IMR-90 (cell line): ENCODE measurements at regions not wholly inside any gene's neighbourhood (a gene's known extent, or its start where the extent isn't known, plus 50 kb on each side); places are given as distances from the start of the nearest gene placed in this dataset.

ENCODE experiments used
- ATAC-seq: fragments of 200-7000 bp; cut with Tn5 transposase; 2 replicates; pipeline ENCODE4 v1.9.1; 2020; ENCODE audit warnings: low read depth, mild to moderate bottlenecking, moderate library complexity
- BruUV-seq: library from RNA; stranded (reverse); fragments of 400-500 nt; replicated peaks from 2 replicates; lab custom pipeline; 2021; lab: Mats Ljungman, UMichigan
- CTCF ChIA-PET: fragments of 300-600 bp; formaldehyde crosslinking; extraction: SDS; loops from one replicate; lab custom pipeline; 2021; ENCODE audit warnings: antibody characterized with exemption; lab: Yijun Ruan, JAX
- POLR2A ChIA-PET: fragments of 300-600 bp; sonication (Branson Sonifier 250); formaldehyde crosslinking; loops from one replicate; lab custom pipeline; 2022; ENCODE audit warnings: antibody characterized with exemption; ENCODE audit not compliant: unreplicated experiment; lab: Charles Lee
- DNase-seq: peaks from one replicate; pipeline ENCODE4 v3.0.0; 2013
- H2AFZ ChIP-seq: replicated peaks from 2 replicates; pipeline ENCODE3; 2013; ENCODE audit warnings: low read length, mild to moderate bottlenecking; ENCODE audit not compliant: poor library complexity
- H2AK5ac ChIP-seq: 2 replicates; pipeline ENCODE4 v1.6.1; 2013; ENCODE audit warnings: low read depth, low read length, inconsistent platforms
- H2AK9ac ChIP-seq: replicated peaks from 2 replicates; pipeline ENCODE3; 2013; ENCODE audit warnings: mild to moderate bottlenecking, low read depth, low read length, moderate library complexity; ENCODE audit not compliant: poor library complexity
- H2BK120ac ChIP-seq: 2 replicates; pipeline ENCODE4 v1.6.1; 2013; ENCODE audit warnings: low read depth, low read length, inconsistent platforms
- H2BK15ac ChIP-seq: 3 replicates; pipeline ENCODE4 v1.6.1; 2013; ENCODE audit warnings: low read depth, low read length, inconsistent platforms
- H2BK20ac ChIP-seq: 2 replicates; pipeline ENCODE4 v1.6.1; 2013; ENCODE audit warnings: low read depth, mild to moderate bottlenecking, inconsistent platforms, low read length, moderate library complexity
- H2BK5ac ChIP-seq: 2 replicates; pipeline ENCODE4 v1.6.1; 2013; ENCODE audit warnings: mild to moderate bottlenecking, low read depth, low read length, inconsistent platforms; ENCODE audit not compliant: poor library complexity, severe bottlenecking
- H3K14ac ChIP-seq: replicated peaks from 2 replicates; pipeline ENCODE4 v1.6.1; 2013; ENCODE audit warnings: low read depth, low read length, inconsistent platforms
- H3K18ac ChIP-seq: 2 replicates; pipeline ENCODE4 v1.6.1; 2013; ENCODE audit warnings: low read depth, low read length, control low read depth
- H3K23ac ChIP-seq: 2 replicates; pipeline ENCODE4 v1.6.1; 2013; ENCODE audit warnings: low read depth, low read length, inconsistent platforms
- H3K27ac ChIP-seq: 2 replicates; pipeline ENCODE4 v1.5.1; 2013; ENCODE audit warnings: mild to moderate bottlenecking, control low read depth, low read length; ENCODE audit not compliant: insufficient read depth
- H3K27me3 ChIP-seq: 2 replicates; pipeline ENCODE4 v1.6.1; 2013; ENCODE audit warnings: low read length; ENCODE audit not compliant: control insufficient read depth, insufficient read depth
- H3K36me3 ChIP-seq: 2 replicates; pipeline ENCODE4 v1.6.1; 2013; ENCODE audit warnings: low read length, mixed read lengths; ENCODE audit not compliant: control insufficient read depth, insufficient read depth
- H3K4ac ChIP-seq: 2 replicates; pipeline ENCODE4 v1.6.1; 2013; ENCODE audit warnings: low read depth, low read length, inconsistent platforms
- H3K4me1 ChIP-seq: 2 replicates; pipeline ENCODE4 v1.6.1; 2013; ENCODE audit warnings: low read length, mixed read lengths; ENCODE audit not compliant: control insufficient read depth, insufficient read depth
- H3K4me2 ChIP-seq: 2 replicates; pipeline ENCODE4 v1.6.1; 2013; ENCODE audit warnings: low read depth, mild to moderate bottlenecking, control low read depth, low read length, moderate library complexity
- H3K4me3 ChIP-seq: 2 replicates; pipeline ENCODE4 v1.5.1; 2013; ENCODE audit warnings: low read depth, mild to moderate bottlenecking, control low read depth, low read length, moderate library complexity; ENCODE audit not compliant: insufficient read depth
- H3K56ac ChIP-seq: 2 replicates; pipeline ENCODE4 v1.6.1; 2013; ENCODE audit warnings: low read length, inconsistent platforms; ENCODE audit not compliant: insufficient read depth; ENCODE audit errors: extremely low read depth
- H3K79me1 ChIP-seq, 2 experiments: 2 replicates each; pipeline ENCODE4 v1.6.1; 2013; ENCODE audit warnings: low read length in 2 of 2, inconsistent platforms in 1 of 2, low read depth in 1 of 2
- H3K9ac ChIP-seq: 2 replicates; pipeline ENCODE4 v1.6.1; 2013; ENCODE audit warnings: low read depth, low read length, control low read depth
- H3K9me1 ChIP-seq: 2 replicates; pipeline ENCODE4 v1.6.1; 2013; ENCODE audit warnings: low read length, inconsistent platforms; ENCODE audit not compliant: insufficient read depth
- H3K9me3 ChIP-seq: 2 replicates; pipeline ENCODE4 v1.6.1; 2013; ENCODE audit warnings: low read length; ENCODE audit not compliant: control insufficient read depth, insufficient read depth
- H4K20me1 ChIP-seq: 2 replicates; pipeline ENCODE4 v1.6.1; 2013; ENCODE audit warnings: low read length, inconsistent platforms; ENCODE audit not compliant: insufficient read depth
- H4K5ac ChIP-seq: 2 replicates; pipeline ENCODE4 v1.6.1; 2013; ENCODE audit warnings: mild to moderate bottlenecking, low read depth, low read length, control low read depth
- H4K8ac ChIP-seq, 2 experiments: 2 replicates each; pipeline ENCODE4 v1.6.1; 2013; ENCODE audit warnings: low read depth in 2 of 2, low read length in 2 of 2, control low read depth in 1 of 2, inconsistent platforms in 1 of 2
- H4K91ac ChIP-seq: 2 replicates; pipeline ENCODE4 v1.6.1; 2013; ENCODE audit warnings: low read depth, low read length, inconsistent platforms; ENCODE audit not compliant: insufficient read depth
- CEBPB ChIP-seq: IDR thresholded peaks from 2 replicates; pipeline ENCODE4 v1.6.1; 2012; ENCODE audit warnings: low read depth, low read length, improper control_type of control experiment
- ELK1 ChIP-seq: fragments of 150-350 bp; IDR thresholded peaks from 2 replicates; pipeline ENCODE4 v1.6.1; 2016; ENCODE audit warnings: low read depth, mild to moderate bottlenecking, low read length, moderate library complexity, borderline replicate concordance
- FOS ChIP-seq: fragments of 150-350 bp; IDR thresholded peaks from 2 replicates; pipeline ENCODE4 v1.6.1; 2016; ENCODE audit warnings: low read depth, low read length
- MAFK ChIP-seq: IDR thresholded peaks from 2 replicates; pipeline ENCODE4 v1.6.1; 2012; ENCODE audit warnings: low read depth, low read length, improper control_type of control experiment
- RFX5 ChIP-seq: IDR thresholded peaks from 2 replicates; pipeline ENCODE4 v1.8.0; 2012; ENCODE audit warnings: low read depth, mild to moderate bottlenecking, low read length, moderate library complexity
- WGBS, 2 experiments: methylation state at CpG; one replicate each; pipeline versions ENCODE4 v1.1.5 to v1.1.7; 2013; ENCODE audit warnings: missing lambda C conversion rate in 2 of 2; ENCODE audit not compliant: insufficient read length in 1 of 2; ENCODE audit errors: extremely low coverage in 2 of 2; 5-methylcytosine and 5-hydroxymethylcytosine counted together
- dilution Hi-C: fragments of 300-500 bp; cut with HindIII; formaldehyde crosslinking; loops from one replicate; pipeline ENCODE4 v1.14.3; 2018; ENCODE audit warnings: low sequenced_read_pairs; ENCODE audit not compliant: unreplicated experiment
- in situ Hi-C: fragments of 300-500 bp; cut with MboI; formaldehyde crosslinking; loops from 3 replicates; pipeline ENCODE4 v1.14.3; 2019; ENCODE audit warnings: low sequenced_read_pairs, inconsistent platforms, mixed read lengths
- intact Hi-C: fragments of 100-400 bp; cut with micrococcal nuclease; formaldehyde crosslinking; loops from 2 replicates; pipeline ENCODE4 v1.10.0; 2022

- Histone ChIP-seq H3K56ac (no peak overlapping the region), H3K27me3 (peaks cover 2% of the 10 kb centered on the region; the same call in 1 of the 2 replicates), H3K23ac (no peak overlapping the region), H3K9ac (no peak overlapping the region), H4K8ac (no peak overlapping the region), H4K91ac (no peak overlapping the region), H3K36me3 (no peaks in the 10 kb centered on the region), H2BK120ac (no peak overlapping the region), H3K4me1 (no peaks in the 10 kb centered on the region), H3K4me3 (no peak overlapping the region), H4K20me1 (no peaks in the 10 kb centered on the region), H3K18ac (no peak overlapping the region), H2BK20ac (no peak overlapping the region), H2AFZ (no peak overlapping the region), H3K79me1 (no peaks in the 10 kb centered on the region), H2AK9ac (no peak overlapping the region), H3K9me1 (no peaks in the 10 kb centered on the region), H3K4ac (no peak overlapping the region), H3K4me2 (no peak overlapping the region), H2AK5ac (no peak overlapping the region), H3K9me3 (no peaks in the 10 kb centered on the region), H2BK5ac (no peak overlapping the region), H2BK15ac (no peak overlapping the region), H4K5ac (no peak overlapping the region), H3K27ac (no peak overlapping the region), H3K14ac (no peak overlapping the region)
- ChIA-PET POLR2A (no interaction called here), CTCF (no interaction called here)
- intact Hi-C loops = no loop called here
- TF ChIP-seq ELK1 = no peak
- TF ChIP-seq RFX5 = no peak
- no peak for TF ChIP-seq MAFK
- no peak for TF ChIP-seq CEBPB
- TF ChIP-seq FOS = no peak
- DNase-seq (no peak), ATAC-seq (no peak)
- no TSS peak for BruUV-seq
- in situ Hi-C loops = no loop called here
- no CpG with 5 or more reads among the region's 5 CpGs for WGBS, 2 experiments
- dilution Hi-C loops = no loop called here
These were observed 105.8 kb downstream of the GEMIN8 start for GRCh38 chrX:13923845-13924244.
